GM12872 (cell line): ENCODE measurements at regions not wholly inside any gene's neighbourhood (a gene's known extent, or its start where the extent isn't known, plus 50 kb on each side); places are given as distances from the start of the nearest gene placed in this dataset.

Source experiments
- CTCF ChIP-seq: IDR thresholded peaks from 3 replicates; pipeline ENCODE4 v1.5.1; 2011; ENCODE audit warnings: low read depth, mild to moderate bottlenecking, low read length, moderate library complexity; ENCODE audit not compliant: insufficient read depth

DNA sequence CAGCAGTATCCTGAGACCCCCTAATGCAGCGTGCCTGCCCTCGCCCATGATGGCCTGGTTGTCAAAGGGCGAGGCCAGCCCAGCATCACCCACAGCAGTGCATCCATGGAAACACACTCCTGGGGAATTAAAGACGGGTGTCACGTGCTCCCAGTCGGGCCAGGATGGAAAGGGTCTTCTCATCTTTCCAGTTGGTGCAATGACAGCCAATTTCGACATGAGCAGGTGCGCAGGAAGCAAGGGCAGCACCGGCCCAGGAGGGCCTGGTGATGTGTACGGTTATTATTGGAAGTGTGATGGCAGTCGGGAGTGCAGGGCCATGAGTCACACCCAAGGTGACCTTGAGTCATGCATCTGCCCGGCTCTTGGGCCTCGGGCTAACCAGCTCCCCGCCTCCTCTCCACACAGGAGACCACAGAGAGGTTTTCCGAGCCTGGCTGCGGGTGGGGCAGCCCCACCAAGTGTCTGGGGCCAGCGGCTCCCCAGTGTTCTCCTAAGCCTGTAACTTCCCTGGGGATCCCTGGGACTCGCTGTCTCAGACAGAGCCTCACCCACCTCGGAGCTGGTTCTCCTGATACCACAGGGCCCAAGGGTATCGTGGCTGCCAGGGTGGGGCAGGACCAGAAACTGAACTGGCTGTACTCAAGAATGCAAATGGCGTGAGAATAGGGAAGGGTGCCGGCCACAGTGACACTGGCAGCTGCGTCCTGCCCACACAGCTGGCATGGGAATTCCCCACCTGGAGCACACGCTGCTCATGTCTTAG lies 119.8 kb downstream of the SIK1 start:
- no peak for TF ChIP-seq CTCF

- TF ChIP-seq CTCF, result no peak
Measured at GRCh38 chr21:43306391-43306790, 120.5 kb downstream of the SIK1 start.

DNA sequence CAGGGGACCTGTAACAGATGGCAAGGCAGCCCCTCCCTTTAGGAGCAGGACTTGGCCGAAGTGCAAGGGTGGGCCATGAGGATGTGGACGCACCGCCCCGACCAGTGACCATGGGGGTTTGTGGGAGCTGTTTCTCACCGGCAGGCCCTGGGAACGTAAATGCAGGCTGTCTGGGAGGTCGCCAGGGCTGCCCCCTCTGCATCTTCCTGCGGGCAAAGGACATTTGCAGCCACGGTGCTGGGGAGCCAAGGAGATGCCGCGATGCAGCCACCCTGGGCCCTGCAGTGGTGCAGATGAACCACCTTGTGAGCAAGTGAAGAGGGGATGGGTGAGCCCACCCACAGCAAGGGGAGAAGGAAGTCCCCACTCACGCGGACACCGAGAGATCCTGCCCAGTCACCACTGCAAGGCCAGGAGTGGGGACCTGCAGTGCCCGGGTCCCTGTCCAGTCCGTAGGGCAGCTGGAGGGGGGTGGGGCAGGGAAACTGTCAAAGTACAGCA lies 121.1 kb downstream of the SIK1 start:
- TF ChIP-seq CTCF, result no peak

DNA sequence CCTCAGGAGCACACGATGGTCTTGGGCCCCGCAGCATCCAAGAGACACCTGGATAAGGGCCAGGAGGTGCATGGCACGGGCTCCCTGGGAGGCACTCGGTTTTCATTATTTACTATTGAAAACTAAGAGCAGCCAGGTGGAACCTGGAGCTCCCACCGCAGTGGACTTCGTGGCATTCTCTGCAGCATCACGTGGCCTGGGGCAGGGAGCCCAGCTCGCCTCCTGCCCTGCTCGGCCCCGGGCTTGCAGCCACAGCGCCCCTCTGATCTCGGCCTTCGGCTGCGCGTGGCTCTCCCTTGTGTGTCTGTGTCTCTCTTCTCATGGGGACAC lies 121.6 kb downstream of the SIK1 start:
- no peak for TF ChIP-seq CTCF

DNA sequence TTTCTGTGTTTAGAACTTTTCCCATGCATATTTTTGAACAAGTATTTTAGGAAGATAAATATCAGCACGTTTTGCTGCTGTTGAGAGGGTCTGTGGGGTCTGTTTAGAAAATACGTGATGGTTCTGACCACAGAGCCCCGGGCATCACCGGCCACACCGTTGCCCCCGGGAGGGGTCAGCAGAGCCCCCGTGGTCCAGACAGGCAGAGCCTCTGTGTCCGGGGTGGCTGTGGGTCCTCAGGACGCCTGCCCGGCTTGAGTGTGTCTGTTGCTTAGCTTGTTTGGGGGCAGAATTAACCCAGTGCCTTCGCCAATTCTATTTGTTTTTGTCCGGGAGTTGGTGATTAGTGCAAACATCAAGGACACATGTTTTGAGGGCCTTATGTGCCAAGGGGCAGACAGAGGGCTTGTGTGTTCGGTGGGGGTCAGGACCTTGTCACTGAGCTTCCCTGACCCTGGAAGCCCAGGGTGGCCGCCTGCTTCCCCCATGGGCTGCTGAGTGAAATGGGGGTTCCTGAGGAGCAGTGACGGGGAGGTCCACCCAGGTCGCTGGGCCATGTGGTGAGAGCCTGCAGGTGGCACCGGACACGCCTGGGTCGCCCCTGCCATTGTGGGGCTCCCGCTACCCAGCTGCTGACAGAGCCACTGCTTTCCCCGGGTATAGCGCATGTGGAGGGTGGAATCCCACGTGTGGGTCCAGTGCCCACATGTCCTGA lies 122.2 kb downstream of the SIK1 start:
- no peak for TF ChIP-seq CTCF

DNA sequence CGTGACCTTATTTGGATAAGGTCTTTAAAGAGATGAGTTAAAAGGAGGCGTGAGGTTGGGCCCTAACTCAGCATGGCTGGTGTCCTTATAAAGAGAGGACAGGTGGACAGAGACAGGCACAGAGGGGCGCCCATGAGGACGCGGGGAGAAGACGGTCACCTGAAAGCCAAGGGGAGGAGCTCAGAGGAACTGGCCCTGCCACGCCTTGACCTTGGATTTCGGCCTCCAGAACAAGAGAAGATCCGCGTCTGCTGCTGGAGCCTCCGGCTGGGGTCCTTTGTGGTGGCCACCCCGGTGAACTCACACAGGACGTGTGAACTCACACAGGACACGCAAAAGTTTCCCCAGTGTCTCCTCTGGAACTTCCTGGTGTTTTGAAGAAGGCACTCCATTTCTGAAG lies 122.7 kb downstream of the SIK1 start:
- no peak for TF ChIP-seq CTCF

- TF ChIP-seq CTCF, result no peak
Measured at GRCh38 chr21:43303275-43304178, 123.4 kb downstream of the SIK1 start.
